Tibial nerve (tissue), 3 donors: ENCODE measurements at regions not wholly inside any gene's neighbourhood (a gene's known extent, or its start where the extent isn't known, plus 50 kb on each side); places are given as distances from the start of the nearest gene placed in this dataset.

Source experiments
- CTCF ChIP-seq, 5 experiments: fragments of 200-600 bp in 3 of 5; fragments of 450-650 bp in 2 of 5; sonication (generic) in 3 of 5; IDR thresholded peaks; one replicate each; pipeline ENCODE4 v1.5.1; 2016 to 2019; ENCODE audit warnings: antibody characterized with exemption in 5 of 5, mild to moderate bottlenecking in 3 of 5, moderate library complexity in 2 of 5
- POLR2A ChIP-seq, 2 donors: fragments of 450-650 bp; IDR thresholded peaks; one replicate each; pipeline ENCODE4 v1.6.1; 2017; ENCODE audit warnings: antibody characterized with exemption in 2 of 2, mild to moderate bottlenecking in 2 of 2, moderate library complexity in 2 of 2

GRCh38 chr10:84077768-84078167 is 61.5 kb upstream of the GHITM start:
- TF ChIP-seq CTCF (IDR thresholded peaks at IDR 0.05) (no peak), POLR2A (IDR thresholded peaks at IDR 0.05) (no peak)
